ENCODE measurements at regions not wholly inside any gene's neighbourhood (a gene's known extent, or its start where the extent isn't known, plus 50 kb on each side); places are given as distances from the start of the nearest gene placed in this dataset.
"Not testable (repeated sequence)": the region's sequence is repeated elsewhere in the genome, so short reads cannot be mapped to it uniquely, and the experiment has no call there.

- DNase-seq (ENCODE audit: low read depth) = no peak
These were observed 287.6 kb upstream of the MSX2 start for GRCh38 chr5:174436750-174437149.

GRCh38 chr5:174444479-174445188 is 279.7 kb upstream of the MSX2 start:
- DNase-seq (ENCODE audit: low read depth) = no peak

GRCh38 chr5:174446446-174446845 is 277.9 kb upstream of the MSX2 start:
- DNase-seq (ENCODE audit: low read depth) = no peak

- DNase-seq (ENCODE audit: low read depth) = no peak
These were observed 277.4 kb upstream of the MSX2 start for GRCh38 chr5:174446988-174447387.

GRCh38 chr5:174448041-174448440 is 276.3 kb upstream of the MSX2 start:
- DNase-seq (ENCODE audit: low read depth) = no peak

GRCh38 chr5:174448662-174449061 is 275.7 kb upstream of the MSX2 start:
- no peak for DNase-seq (ENCODE audit: low read depth)

GRCh38 chr5:174453690-174454089 is 270.7 kb upstream of the MSX2 start:
- no peak for DNase-seq (ENCODE audit: low read depth)

GRCh38 chr5:174454464-174454863 is 269.9 kb upstream of the MSX2 start:
- DNase-seq (ENCODE audit: low read depth) = no peak

GRCh38 chr5:174454890-174455289 is 269.5 kb upstream of the MSX2 start:
- no peak for DNase-seq (ENCODE audit: low read depth)

GRCh38 chr5:174455301-174455700 is 269.1 kb upstream of the MSX2 start:
- DNase-seq (ENCODE audit: low read depth) = no peak

GRCh38 chr5:174457141-174457678 is 267.2 kb upstream of the MSX2 start:
- no peak for DNase-seq (ENCODE audit: low read depth)

GRCh38 chr5:174459071-174459702 is 265.2 kb upstream of the MSX2 start:
- DNase-seq (ENCODE audit: low read depth) = no peak

GRCh38 chr5:174459832-174460448 is 264.4 kb upstream of the MSX2 start:
- no peak for DNase-seq (ENCODE audit: low read depth)

- DNase-seq (ENCODE audit: low read depth) = no peak
These were observed 262.3 kb upstream of the MSX2 start for GRCh38 chr5:174462129-174462528.

GRCh38 chr5:174464504-174465165 is 259.7 kb upstream of the MSX2 start:
- no peak for DNase-seq (ENCODE audit: low read depth)

- not testable (repeated sequence) for DNase-seq (ENCODE audit: low read depth)
These were observed 252.9 kb upstream of the MSX2 start for GRCh38 chr5:174471528-174471927.

- DNase-seq (ENCODE audit: low read depth) = no peak
These were observed 251.4 kb upstream of the MSX2 start for GRCh38 chr5:174472956-174473355.

- DNase-seq (ENCODE audit: low read depth) = not testable (repeated sequence)
These were observed 248.4 kb upstream of the MSX2 start for GRCh38 chr5:174476001-174476400.

GRCh38 chr5:174479325-174479724 is 245.1 kb upstream of the MSX2 start:
- no peak for DNase-seq (ENCODE audit: low read depth)

GRCh38 chr5:174481737-174482136 is 242.6 kb upstream of the MSX2 start:
- no peak for DNase-seq (ENCODE audit: low read depth)

GRCh38 chr5:174482607-174483024 is 241.8 kb upstream of the MSX2 start:
- DNase-seq (ENCODE audit: low read depth) = no peak

GRCh38 chr5:174483411-174483810 is 241.0 kb upstream of the MSX2 start:
- DNase-seq (ENCODE audit: low read depth) = no peak

- no peak for DNase-seq (ENCODE audit: low read depth)
These were observed 235.2 kb upstream of the MSX2 start for GRCh38 chr5:174489215-174489614.

Data from stimulated activated CD4-positive, alpha-beta T cell treated with anti-CD3 and anti-CD28 coated beads, Interleukin-2, amount 100 ng/mL, for 4 hours (primary cell).